ENCODE measurements at regions not wholly inside any gene's neighbourhood (a gene's known extent, or its start where the extent isn't known, plus 50 kb on each side); places are given as distances from the start of the nearest gene placed in this dataset.

DNA sequence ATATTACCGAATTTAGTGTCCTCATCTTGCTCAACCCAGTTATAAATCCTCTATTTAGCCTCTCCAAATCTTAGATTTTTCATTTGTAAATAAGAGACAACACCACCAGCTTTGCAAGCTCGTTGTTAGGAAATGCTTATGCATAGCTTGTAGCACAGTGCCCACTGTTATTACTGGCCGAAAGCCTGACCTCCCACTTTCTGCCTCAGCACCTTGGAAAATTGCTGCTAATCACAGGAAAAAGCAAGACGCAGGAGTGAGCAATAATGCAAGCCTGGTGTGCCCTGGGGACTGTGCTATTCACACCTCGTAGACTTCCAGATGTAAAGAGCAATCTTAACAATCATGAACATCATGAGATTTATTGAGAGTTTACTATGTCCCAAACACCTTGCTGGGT lies 124.2 kb upstream of the ARL4C start:
- no peak for TF ChIP-seq EZH2 (IDR thresholded peaks at IDR 0.05; ENCODE audit: low read length, missing control alignments)
- TF ChIP-seq, protein P1, sequence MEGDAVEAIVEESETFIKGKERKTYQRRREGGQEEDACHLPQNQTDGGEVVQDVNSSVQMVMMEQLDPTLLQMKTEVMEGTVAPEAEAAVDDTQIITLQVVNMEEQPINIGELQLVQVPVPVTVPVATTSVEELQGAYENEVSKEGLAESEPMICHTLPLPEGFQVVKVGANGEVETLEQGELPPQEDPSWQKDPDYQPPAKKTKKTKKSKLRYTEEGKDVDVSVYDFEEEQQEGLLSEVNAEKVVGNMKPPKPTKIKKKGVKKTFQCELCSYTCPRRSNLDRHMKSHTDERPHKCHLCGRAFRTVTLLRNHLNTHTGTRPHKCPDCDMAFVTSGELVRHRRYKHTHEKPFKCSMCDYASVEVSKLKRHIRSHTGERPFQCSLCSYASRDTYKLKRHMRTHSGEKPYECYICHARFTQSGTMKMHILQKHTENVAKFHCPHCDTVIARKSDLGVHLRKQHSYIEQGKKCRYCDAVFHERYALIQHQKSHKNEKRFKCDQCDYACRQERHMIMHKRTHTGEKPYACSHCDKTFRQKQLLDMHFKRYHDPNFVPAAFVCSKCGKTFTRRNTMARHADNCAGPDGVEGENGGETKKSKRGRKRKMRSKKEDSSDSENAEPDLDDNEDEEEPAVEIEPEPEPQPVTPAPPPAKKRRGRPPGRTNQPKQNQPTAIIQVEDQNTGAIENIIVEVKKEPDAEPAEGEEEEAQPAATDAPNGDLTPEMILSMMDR (conservative IDR thresholded peaks at IDR 0.05 in 1 of 2, IDR thresholded peaks at IDR 0.05 in 1 of 2; ENCODE audit: low read depth in 1 of 2, low read length in 2 of 2): no peak
